GM19239 (cell line): ENCODE measurements at regions not wholly inside any gene's neighbourhood (a gene's known extent, or its start where the extent isn't known, plus 50 kb on each side); places are given as distances from the start of the nearest gene placed in this dataset.

Source experiments
- DNase-seq: peaks from one replicate; pipeline ENCODE4 v3.0.0; 2011; ENCODE audit warnings: low spot score; ENCODE audit not compliant: insufficient read length
- FAIRE-seq: peaks from 2 replicates; lab custom pipeline; 2011; peaks lifted over from hg19 to GRCh38; lab: Jason Lieb, UNC

- no peak for FAIRE-seq
These were observed 191.8 kb downstream of the NXNL2 start for GRCh38 chr9:88726803-88727202.

GRCh38 chr9:88730780-88731179, 195.8 kb downstream of the NXNL2 start:
- no peak for DNase-seq
- FAIRE-seq, result no peak

More at GRCh38 chr9:88726803-88727202, 191.8 kb downstream of the NXNL2 start:
- DNase-seq, result no peak

GRCh38 chr9:88732128-88732527, 197.2 kb downstream of the NXNL2 start:
- no peak for FAIRE-seq
- DNase-seq, result no peak

GRCh38 chr9:88733651-88734421, 198.9 kb downstream of the NXNL2 start:
- DNase-seq (no peak), FAIRE-seq (no peak)

- FAIRE-seq, result no peak
- no peak for DNase-seq
These were observed 199.5 kb downstream of the NXNL2 start for GRCh38 chr9:88734527-88734926.

- DNase-seq (no peak), FAIRE-seq (no peak)
These were observed 201.2 kb downstream of the NXNL2 start for GRCh38 chr9:88736136-88736637.

- no peak for DNase-seq
- FAIRE-seq, result no peak
These were observed 202.1 kb downstream of the NXNL2 start for GRCh38 chr9:88737031-88737430.

- no peak for FAIRE-seq
These were observed 202.9 kb downstream of the NXNL2 start for GRCh38 chr9:88737876-88738275.

GRCh38 chr9:88738709-88739108, 203.7 kb downstream of the NXNL2 start:
- no peak for DNase-seq
- no peak for FAIRE-seq

More at GRCh38 chr9:88737876-88738275, 202.9 kb downstream of the NXNL2 start:
- no peak for DNase-seq

- FAIRE-seq (no peak), DNase-seq (no peak)
These were observed 204.4 kb downstream of the NXNL2 start for GRCh38 chr9:88739373-88739772.

GRCh38 chr9:88740844-88741243, 205.9 kb downstream of the NXNL2 start:
- FAIRE-seq, result no peak
- DNase-seq, result no peak

- DNase-seq (no peak), FAIRE-seq (no peak)
These were observed 206.4 kb downstream of the NXNL2 start for GRCh38 chr9:88741335-88741734.

- FAIRE-seq, result no peak
These were observed 207.5 kb downstream of the NXNL2 start for GRCh38 chr9:88742483-88742882.

GRCh38 chr9:88742905-88743304, 207.9 kb downstream of the NXNL2 start:
- no peak for DNase-seq
- no peak for FAIRE-seq

More at GRCh38 chr9:88742483-88742882, 207.5 kb downstream of the NXNL2 start:
- no peak for DNase-seq

GRCh38 chr9:88745276-88746001, 210.5 kb downstream of the NXNL2 start:
- DNase-seq (no peak), FAIRE-seq (no peak)

- no peak for FAIRE-seq
- no peak for DNase-seq
These were observed 211.2 kb downstream of the NXNL2 start for GRCh38 chr9:88746029-88746742.

- FAIRE-seq (no peak), DNase-seq (no peak)
These were observed 211.9 kb downstream of the NXNL2 start for GRCh38 chr9:88746743-88747398.

GRCh38 chr9:88747768-88748167, 212.8 kb downstream of the NXNL2 start:
- FAIRE-seq, result no peak
- DNase-seq, result no peak

- DNase-seq, result no peak
- no peak for FAIRE-seq
These were observed 213.7 kb downstream of the NXNL2 start for GRCh38 chr9:88748566-88749261.

- DNase-seq, result no peak
- FAIRE-seq, result no peak
These were observed 214.4 kb downstream of the NXNL2 start for GRCh38 chr9:88749420-88749819.
